Activated CD4-positive, CD25-positive, alpha-beta regulatory T cell treated with anti-CD3 and anti-CD28 coated beads, Interleukin-2, amount 50 U/mL, for 16 hours (primary cell): ENCODE measurements at regions not wholly inside any gene's neighbourhood (a gene's known extent, or its start where the extent isn't known, plus 50 kb on each side); places are given as distances from the start of the nearest gene placed in this dataset.

Experiments
- DNase-seq: peaks from one replicate; pipeline ENCODE4 v3.0.0-alpha.2; 2020; ENCODE audit warnings: low read depth, low spot score

- DNase-seq: no peak
These were observed 346.1 kb downstream of the DIRAS2 start for GRCh38 chr9:90296539-90296938.

DNA sequence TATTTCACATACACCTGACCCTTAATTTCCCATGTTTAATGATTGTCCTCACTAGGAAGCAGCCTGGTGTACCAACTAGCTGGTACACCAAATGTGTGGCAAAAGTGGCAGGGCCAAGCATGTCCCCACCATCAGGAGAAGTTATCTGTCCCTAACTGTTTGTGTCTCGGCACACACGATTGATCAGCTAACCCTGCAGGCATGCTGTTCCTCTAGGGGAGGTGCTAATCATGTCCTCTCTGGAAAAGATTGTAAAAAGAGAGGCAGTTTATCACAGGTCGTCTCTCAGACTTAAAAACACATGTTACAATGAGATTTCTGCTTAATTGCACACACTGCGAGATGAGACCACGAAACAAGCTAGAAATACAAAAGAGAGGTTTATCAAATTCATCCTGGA, 342.7 kb downstream of the DIRAS2 start:
- DNase-seq: no peak

DNA sequence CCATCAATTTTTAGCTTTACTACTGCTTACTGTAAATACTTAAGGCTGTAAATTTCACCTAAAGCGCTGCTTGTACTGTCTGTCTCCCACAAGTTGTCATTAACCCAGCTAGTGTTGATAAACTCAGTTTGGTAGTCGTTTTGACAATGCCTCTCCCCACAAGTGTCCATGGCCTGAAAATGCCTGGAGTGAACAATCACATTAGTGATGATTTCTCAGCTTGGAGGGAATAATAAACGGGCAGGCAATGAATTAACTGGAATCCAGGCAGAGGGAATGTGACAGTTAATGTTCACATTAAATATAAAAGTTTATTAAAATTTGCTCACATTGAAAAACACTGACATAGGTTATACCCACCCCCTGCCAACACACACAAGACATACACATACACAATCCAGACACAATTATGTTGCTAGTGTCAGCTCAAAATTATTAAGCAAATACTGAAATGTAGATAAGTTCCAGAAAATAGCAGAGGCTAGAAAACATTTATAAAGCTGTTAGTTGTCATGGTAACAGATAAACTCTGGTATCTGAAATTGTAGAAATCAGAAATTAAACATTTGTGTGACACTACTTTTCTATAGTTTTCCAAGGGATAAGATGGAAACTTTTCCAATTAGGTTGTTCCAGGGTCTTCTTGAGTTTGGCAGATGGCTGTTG, 341.9 kb downstream of the DIRAS2 start:
- no peak for DNase-seq

- no peak for DNase-seq
These were observed 341.4 kb downstream of the DIRAS2 start for GRCh38 chr9:90301277-90301653.

DNA sequence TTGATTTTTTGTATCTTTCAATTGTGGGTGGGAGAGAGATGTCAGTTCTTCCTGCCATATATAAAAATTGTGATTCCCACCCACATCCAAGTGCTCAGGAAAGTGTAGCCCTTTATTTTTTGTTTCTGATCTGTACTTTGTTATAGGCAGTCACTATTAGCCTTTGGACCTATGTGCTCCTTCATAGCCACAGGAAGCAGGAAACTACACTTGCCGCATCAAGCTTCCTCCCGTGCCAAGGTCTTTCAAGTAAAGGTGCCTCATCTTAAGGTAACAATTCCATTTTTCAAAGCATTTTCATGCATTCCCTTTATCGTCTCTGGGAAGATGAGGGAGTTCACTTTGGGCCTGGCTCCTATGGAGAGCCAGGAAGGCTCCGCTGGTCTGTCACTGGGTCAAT, 339.0 kb downstream of the DIRAS2 start:
- DNase-seq: no peak

- no peak for DNase-seq
These were observed 336.5 kb downstream of the DIRAS2 start for GRCh38 chr9:90306158-90306557.

GRCh38 chr9:90307167-90307833, 335.3 kb downstream of the DIRAS2 start:
- no peak for DNase-seq

DNA sequence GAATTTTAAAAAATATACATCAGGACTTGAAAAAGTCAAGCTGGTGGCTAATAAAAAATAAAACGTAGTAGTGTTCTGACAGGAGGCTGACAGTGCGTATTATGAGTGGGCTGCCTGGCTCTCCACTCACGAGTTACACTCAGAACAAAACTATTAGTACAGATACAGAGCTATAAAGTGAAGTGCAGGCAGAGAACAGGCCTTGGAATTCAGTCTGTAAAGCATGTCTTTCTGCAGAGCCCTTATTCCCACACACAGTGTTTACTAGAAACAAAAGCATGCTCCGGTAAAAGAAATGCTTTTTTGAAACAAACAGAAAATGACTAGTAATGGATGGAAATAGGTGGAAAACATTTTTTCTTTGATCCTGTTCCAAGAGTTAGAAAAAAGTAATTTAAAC, 334.7 kb downstream of the DIRAS2 start:
- DNase-seq: no peak

- no peak for DNase-seq
These were observed 333.9 kb downstream of the DIRAS2 start for GRCh38 chr9:90308691-90309090.

DNA sequence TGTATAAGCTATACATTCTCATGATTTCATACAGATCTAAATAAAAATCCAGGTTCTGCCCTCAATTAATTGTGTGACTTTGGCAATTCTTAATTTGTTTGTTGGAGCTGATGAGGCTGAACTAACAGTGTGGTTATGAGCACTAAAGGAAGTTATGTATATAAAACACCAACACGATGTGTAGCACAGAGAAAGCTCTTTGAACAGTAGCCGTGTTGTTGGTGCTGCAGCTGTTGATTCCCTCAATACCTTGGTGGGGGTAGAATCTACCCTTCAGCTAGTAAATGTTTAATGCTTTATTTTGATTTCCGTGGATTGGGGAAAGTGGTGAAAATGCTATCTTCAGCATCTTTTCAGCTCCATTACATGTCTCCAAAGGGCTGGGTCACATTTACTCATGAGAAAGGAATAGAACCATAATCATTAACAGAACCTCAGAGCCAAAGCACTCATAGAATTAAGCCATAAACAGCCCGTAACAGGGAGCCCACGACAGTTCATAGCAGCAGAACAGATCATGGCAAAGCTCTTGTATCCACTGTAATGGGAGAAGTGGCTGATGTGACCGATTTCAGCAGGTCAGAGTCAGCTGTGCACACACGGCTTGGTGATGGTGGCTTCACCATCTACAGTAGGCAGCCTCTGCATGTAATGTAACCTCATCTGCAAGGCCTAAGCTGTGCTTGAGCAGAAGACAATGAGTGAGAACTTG, 332.7 kb downstream of the DIRAS2 start:
- DNase-seq: no peak

GRCh38 chr9:90310521-90310876, 332.1 kb downstream of the DIRAS2 start:
- DNase-seq: no peak

DNA sequence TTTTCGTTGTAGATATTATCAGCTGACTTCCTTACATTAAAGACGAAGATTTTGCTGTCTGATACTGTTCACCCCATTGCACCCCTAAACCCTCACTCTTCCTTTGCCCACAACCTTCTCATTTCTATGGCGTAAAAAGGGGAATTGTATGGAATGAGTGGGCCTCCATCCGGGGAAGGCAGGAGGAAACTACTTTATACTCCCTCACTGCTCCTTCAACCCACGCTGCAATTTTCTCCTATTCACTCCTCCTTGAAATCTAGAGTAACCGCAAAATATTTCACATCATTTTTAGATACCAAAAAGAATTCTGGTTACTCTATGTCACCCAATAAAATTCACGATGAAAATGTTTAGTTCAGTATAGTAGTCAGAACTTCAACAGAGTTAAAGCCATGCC, 330.8 kb downstream of the DIRAS2 start:
- DNase-seq: no peak

GRCh38 chr9:90322296-90322695, 320.3 kb downstream of the DIRAS2 start:
- no peak for DNase-seq

- DNase-seq: no peak
These were observed 316.5 kb downstream of the DIRAS2 start for GRCh38 chr9:90325913-90326653.

- DNase-seq: no peak
These were observed 312.4 kb downstream of the DIRAS2 start for GRCh38 chr9:90330231-90330630.

DNA sequence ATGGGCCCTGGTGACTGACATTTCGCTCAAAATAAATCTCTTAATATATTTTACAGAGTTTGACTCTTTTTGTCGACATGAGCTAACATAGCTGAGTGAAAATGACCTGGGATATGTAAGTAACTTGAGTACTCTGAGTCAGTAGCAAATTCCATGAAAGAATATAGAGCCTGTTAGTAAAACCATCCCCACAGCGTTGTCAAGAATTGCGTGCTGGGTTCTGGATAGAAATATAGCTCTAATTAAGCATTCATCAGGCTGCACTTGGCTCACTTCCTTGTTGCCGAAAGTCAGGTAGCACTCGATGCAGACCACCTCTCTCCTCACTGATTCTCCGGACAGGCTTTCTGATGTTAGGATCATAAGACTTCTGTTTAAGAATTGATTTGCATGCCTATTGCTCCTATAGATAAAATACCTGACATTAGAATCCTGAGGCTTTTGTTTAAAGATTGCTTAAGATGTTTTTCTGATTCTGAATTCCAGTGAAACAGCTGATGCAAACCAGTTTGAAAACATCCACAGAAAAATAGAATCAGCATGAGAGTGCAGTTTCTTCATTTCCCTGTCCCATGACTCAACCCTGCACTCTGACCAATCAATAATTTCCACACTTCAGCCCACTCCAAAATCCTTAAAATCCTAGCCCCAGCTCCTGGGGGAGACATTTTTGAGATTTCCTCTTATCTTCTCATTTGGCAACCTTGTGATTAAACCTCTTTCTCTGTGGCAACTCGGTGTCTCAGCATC, 310.6 kb downstream of the DIRAS2 start:
- no peak for DNase-seq

DNA sequence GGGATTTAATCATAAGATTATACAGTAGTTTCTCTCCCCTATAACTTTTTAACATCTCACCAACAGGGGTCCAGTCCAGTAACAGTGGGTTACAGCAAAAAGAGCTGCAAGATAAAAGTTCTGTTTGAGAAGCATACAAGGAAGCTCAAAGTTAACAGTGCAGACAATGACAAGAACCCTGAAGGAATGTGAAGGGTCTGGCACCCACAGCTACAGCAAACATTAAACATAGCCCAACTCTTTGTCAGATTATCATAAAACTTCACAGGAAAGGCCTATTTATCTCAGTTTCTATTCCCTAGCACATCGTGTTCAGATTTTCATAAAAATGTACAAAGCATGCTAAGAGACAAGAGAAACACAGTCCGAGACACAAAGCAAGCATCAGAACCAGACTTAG, 309.4 kb downstream of the DIRAS2 start:
- no peak for DNase-seq

DNA sequence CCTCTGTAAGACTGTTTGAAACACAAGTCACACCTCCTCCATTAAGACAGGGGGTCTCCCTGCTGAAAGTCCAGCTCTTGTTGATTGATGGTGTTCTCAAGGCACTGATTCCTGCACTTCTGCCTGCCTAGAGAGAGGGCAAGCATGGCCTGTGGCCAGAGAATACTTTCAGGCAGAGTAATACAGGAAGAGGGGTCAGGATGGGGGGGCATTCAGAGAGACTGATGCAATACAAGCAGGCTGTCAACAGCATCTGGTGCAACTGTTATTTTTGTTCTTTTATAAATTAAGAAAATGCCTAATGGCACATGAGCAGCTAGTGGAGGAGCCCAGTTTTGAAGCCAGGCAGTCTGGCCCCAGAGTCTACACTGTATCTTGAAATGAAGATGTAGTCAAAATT, 302.2 kb downstream of the DIRAS2 start:
- DNase-seq: no peak

- DNase-seq: no peak
These were observed 300.0 kb downstream of the DIRAS2 start for GRCh38 chr9:90342607-90343006.

- DNase-seq: no peak
These were observed 299.3 kb downstream of the DIRAS2 start for GRCh38 chr9:90343366-90343765.

- no peak for DNase-seq
These were observed 298.6 kb downstream of the DIRAS2 start for GRCh38 chr9:90343991-90344390.

GRCh38 chr9:90365666-90366065, 277.0 kb downstream of the DIRAS2 start:
- DNase-seq: no peak
